ENCODE measurements at regions not wholly inside any gene's neighbourhood (a gene's known extent, or its start where the extent isn't known, plus 50 kb on each side); places are given as distances from the start of the nearest gene placed in this dataset.

- TF ChIP-seq, protein P1, sequence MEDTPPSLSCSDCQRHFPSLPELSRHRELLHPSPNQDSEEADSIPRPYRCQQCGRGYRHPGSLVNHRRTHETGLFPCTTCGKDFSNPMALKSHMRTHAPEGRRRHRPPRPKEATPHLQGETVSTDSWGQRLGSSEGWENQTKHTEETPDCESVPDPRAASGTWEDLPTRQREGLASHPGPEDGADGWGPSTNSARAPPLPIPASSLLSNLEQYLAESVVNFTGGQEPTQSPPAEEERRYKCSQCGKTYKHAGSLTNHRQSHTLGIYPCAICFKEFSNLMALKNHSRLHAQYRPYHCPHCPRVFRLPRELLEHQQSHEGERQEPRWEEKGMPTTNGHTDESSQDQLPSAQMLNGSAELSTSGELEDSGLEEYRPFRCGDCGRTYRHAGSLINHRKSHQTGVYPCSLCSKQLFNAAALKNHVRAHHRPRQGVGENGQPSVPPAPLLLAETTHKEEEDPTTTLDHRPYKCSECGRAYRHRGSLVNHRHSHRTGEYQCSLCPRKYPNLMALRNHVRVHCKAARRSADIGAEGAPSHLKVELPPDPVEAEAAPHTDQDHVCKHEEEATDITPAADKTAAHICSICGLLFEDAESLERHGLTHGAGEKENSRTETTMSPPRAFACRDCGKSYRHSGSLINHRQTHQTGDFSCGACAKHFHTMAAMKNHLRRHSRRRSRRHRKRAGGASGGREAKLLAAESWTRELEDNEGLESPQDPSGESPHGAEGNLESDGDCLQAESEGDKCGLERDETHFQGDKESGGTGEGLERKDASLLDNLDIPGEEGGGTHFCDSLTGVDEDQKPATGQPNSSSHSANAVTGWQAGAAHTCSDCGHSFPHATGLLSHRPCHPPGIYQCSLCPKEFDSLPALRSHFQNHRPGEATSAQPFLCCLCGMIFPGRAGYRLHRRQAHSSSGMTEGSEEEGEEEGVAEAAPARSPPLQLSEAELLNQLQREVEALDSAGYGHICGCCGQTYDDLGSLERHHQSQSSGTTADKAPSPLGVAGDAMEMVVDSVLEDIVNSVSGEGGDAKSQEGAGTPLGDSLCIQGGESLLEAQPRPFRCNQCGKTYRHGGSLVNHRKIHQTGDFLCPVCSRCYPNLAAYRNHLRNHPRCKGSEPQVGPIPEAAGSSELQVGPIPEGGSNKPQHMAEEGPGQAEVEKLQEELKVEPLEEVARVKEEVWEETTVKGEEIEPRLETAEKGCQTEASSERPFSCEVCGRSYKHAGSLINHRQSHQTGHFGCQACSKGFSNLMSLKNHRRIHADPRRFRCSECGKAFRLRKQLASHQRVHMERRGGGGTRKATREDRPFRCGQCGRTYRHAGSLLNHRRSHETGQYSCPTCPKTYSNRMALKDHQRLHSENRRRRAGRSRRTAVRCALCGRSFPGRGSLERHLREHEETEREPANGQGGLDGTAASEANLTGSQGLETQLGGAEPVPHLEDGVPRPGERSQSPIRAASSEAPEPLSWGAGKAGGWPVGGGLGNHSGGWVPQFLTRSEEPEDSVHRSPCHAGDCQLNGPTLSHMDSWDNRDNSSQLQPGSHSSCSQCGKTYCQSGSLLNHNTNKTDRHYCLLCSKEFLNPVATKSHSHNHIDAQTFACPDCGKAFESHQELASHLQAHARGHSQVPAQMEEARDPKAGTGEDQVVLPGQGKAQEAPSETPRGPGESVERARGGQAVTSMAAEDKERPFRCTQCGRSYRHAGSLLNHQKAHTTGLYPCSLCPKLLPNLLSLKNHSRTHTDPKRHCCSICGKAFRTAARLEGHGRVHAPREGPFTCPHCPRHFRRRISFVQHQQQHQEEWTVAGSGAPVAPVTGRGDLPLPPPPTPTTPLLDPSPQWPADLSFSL (CRISPR knock-in tag; IDR thresholded peaks at IDR 0.05) = no peak
- TF ChIP-seq, protein P2, sequence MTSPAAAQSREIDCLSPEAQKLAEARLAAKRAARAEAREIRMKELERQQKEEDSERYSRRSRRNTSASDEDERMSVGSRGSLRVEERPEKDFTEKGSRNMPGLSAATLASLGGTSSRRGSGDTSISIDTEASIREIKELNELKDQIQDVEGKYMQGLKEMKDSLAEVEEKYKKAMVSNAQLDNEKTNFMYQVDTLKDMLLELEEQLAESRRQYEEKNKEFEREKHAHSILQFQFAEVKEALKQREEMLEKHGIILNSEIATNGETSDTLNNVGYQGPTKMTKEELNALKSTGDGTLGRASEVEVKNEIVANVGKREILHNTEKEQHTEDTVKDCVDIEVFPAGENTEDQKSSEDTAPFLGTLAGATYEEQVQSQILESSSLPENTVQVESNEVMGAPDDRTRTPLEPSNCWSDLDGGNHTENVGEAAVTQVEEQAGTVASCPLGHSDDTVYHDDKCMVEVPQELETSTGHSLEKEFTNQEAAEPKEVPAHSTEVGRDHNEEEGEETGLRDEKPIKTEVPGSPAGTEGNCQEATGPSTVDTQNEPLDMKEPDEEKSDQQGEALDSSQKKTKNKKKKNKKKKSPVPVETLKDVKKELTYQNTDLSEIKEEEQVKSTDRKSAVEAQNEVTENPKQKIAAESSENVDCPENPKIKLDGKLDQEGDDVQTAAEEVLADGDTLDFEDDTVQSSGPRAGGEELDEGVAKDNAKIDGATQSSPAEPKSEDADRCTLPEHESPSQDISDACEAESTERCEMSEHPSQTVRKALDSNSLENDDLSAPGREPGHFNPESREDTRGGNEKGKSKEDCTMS (CRISPR knock-in tag; conservative IDR thresholded peaks at IDR 0.05) = no peak
- no peak for TF ChIP-seq ZNF383 (CRISPR knock-in tag; IDR thresholded peaks at IDR 0.05; ENCODE audit: borderline replicate concordance)
- no peak for TF ChIP-seq NPAS2 (CRISPR knock-in tag; IDR thresholded peaks at IDR 0.05; ENCODE audit: borderline replicate concordance)
- TF ChIP-seq ZNF557 (CRISPR knock-in tag; IDR thresholded peaks at IDR 0.05) = no peak
- TF ChIP-seq ZNF713 (CRISPR knock-in tag; IDR thresholded peaks at IDR 0.05) = no peak
- TF ChIP-seq SP1 (IDR thresholded peaks at IDR 0.05) = no peak
- TF ChIP-seq SP1 (CRISPR knock-in tag; IDR thresholded peaks at IDR 0.05) = no peak
- peak; percentile 30; the same call in 1 of the 2 replicates for TF ChIP-seq SKIL (CRISPR knock-in tag; IDR thresholded peaks at IDR 0.05; ENCODE audit: borderline replicate concordance)
- TF ChIP-seq FOXK2 (IDR thresholded peaks at IDR 0.05) = no peak
- no peak; the same call in none of the 2 replicates for TF ChIP-seq ZNF703 (CRISPR knock-in tag; IDR thresholded peaks at IDR 0.05; ENCODE audit: borderline replicate concordance)
- no peak for TF ChIP-seq GRHL1 (CRISPR knock-in tag; conservative IDR thresholded peaks at IDR 0.05)
- no peak for TF ChIP-seq PBX2 (CRISPR knock-in tag; IDR thresholded peaks at IDR 0.05)
- no peak for TF ChIP-seq CREB3 (CRISPR knock-in tag; IDR thresholded peaks at IDR 0.05)
Measured at GRCh38 chr9:115495052-115495635, 377.2 kb upstream of the TNC start (continued).
